GM18502 (cell line): ENCODE measurements at regions not wholly inside any gene's neighbourhood (a gene's known extent, or its start where the extent isn't known, plus 50 kb on each side); places are given as distances from the start of the nearest gene placed in this dataset.
"Not testable (repeated sequence)": the region's sequence is repeated elsewhere in the genome, so short reads cannot be mapped to it uniquely, and the experiment has no call there.

Source experiments
- ATAC-seq: cut with Tn5 transposase; IDR thresholded peaks from one replicate; pipeline ENCODE4 v1.9.1; 2021; ENCODE audit warnings: mild to moderate bottlenecking; ENCODE audit not compliant: unreplicated experiment, poor library complexity

GRCh38 chr5:147073098-147073497 lies 161.7 kb upstream of the STK32A start:
- no peak for ATAC-seq

DNA sequence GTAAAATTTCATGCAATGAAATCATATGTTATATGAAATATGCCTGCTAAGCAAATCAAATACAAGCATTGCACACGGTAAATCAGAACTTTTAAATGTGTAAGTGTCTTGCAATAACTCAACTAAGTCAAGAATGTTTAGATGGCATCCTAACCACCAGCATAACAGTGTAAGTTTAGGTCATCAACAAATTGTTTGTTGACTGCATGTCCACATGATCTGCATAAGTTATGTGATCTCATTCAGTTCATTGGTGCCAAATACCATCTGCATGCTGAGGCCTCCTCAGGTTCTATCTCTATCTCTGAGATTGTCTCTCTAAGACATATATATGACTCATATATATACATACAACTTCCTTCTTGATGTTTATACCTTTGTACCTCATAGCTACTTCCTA lies 159.6 kb upstream of the STK32A start:
- ATAC-seq: no peak

DNA sequence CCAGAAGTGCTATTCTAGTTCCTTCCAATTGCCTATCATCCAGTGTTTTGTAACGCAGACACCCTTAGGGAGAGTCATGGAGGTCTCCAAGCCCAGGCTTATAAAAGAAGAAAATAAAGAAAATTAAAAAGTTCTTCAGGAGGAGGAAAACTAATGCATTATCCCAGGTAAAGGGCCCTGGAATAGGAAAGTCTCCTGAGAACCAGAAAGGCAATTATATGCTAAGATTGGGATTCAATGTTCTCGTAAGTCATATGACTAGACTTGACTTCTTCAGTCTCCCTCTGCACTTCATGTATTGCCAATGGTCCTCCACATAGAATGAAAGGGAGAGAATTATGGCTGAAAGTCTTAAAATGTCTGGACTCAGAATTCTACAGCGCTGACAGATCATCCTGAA lies 154.4 kb upstream of the STK32A start:
- no peak for ATAC-seq

DNA sequence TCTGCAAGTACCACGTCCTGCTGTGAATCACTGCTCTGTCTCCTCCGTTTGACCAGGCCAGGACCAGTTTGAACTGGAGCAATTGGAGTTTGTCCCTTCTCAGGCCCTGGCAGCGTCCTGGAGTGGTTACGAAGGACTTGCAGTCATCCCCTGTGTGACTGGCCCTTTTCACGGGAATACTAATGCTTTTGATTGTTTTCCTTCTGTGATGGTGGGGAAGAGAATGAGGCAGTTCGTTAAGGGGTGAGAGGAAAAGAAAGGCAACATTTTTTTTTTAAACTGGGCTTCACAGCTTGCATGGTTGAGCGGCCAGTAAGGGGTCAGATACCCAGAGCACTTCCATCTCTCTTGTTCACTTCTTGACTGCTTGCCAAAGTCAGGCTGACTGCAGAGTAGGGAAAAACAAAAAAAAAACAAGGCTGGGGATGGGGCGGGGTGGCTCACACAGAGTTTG lies 153.5 kb upstream of the STK32A start:
- ATAC-seq: no peak

- no peak for ATAC-seq
These were observed 150.1 kb upstream of the STK32A start for GRCh38 chr5:147084702-147085101.

- no peak for ATAC-seq
These were observed 149.4 kb upstream of the STK32A start for GRCh38 chr5:147085409-147085808.

DNA sequence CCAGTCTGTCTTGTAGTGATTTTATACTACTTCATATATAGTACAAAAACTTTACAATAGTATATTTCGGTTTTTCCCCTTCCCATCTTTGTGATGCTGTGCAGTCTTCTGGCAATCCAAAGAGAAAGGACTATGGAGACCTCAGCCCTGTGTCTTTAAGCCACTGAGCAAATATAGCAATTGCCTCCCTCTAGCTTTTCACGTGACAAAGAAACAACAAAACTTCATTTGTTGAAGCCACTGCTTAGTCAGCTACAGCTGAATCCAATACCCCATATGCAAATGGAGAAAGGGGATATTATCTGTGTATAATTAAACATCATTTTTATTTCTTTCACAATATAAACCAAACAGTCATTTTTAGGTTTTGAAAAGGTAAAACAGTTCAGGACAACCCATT lies 142.8 kb upstream of the STK32A start:
- ATAC-seq: no peak

DNA sequence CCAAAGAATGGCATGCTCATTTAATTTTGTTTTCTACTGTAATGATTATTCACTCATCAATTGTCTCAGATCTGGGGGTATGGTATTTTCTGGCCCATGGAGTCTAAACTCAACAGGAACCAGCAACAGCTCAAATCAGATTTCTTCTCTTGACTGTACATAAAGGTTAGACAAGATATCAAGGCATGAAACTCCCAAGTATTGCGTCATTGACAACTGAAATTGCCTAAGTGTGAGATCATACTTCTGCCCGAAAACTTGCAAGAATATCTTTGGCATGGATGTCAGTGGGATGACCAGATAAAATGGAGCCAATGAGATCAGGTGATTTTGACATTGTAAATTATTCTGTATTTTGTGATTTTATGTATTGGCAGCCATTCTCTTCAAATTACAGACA lies 141.7 kb upstream of the STK32A start:
- ATAC-seq: no peak

DNA sequence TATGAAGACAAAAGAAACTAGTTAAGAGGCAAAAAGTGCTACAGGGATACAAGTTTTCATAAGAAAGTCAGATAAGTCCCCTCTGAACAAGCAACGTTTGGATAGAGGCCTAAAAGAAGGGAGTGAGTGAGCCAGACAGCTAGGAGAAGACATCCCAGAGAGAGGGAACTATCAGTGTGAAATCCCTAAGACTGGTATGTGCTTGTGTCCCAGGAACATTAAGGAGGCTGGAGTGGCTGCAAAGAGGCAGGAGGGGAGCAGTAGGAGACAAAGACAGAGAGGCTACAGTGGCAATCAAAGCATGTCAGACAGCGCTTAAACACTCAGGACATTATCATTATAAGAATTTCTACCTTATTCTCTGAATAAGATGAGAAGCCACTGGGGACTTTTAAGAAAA lies 139.1 kb upstream of the STK32A start:
- no peak for ATAC-seq

GRCh38 chr5:147098233-147098790 lies 136.5 kb upstream of the STK32A start:
- peak; percentile 65 for ATAC-seq

GRCh38 chr5:147101659-147102369 lies 133.0 kb upstream of the STK32A start:
- ATAC-seq: no peak

- ATAC-seq: no peak
These were observed 121.9 kb upstream of the STK32A start for GRCh38 chr5:147112899-147113298.

DNA sequence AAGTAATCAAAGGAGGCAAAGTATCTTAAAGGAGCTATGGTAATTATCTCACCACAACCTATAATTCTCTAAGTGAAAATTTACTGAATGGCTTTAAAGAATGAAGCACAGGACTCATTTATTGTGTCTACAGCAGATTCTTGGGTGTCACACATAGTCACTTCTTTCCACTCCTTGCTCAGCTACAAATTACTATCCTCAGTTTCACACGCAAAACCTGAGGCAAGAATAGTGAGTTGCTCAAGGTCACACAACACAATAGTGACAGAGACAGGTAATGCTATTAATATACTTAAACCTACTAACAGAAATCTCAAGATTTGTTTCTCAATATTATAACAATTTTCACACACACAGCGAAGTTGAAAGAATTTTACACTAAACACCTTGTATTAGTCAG lies 120.9 kb upstream of the STK32A start:
- ATAC-seq: peak; percentile 72

DNA sequence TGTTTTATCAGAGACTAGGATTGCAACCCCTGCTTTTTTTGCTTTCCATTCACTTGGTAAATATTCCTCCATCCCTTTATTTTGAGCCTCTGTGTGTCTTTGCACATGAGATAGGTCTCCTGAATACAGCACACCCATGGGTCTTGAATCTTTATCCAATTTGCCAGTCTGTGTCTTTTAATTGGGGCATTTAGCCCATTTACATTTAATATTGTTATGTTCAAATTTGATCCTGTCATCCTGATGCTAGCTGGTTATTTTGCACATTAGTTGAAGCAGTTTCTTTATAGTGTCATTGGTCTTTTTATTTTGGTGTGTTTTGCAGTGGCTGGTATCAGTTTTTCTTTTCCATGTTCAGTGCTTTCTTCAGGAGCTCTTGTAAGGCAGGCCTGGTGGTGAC lies 95.1 kb upstream of the STK32A start:
- not testable (repeated sequence) for ATAC-seq

- ATAC-seq: no peak
These were observed 94.3 kb upstream of the STK32A start for GRCh38 chr5:147140558-147140957.

- not testable (repeated sequence) for ATAC-seq
These were observed 93.2 kb upstream of the STK32A start for GRCh38 chr5:147141580-147141979.

- no peak for ATAC-seq
These were observed 91.6 kb upstream of the STK32A start for GRCh38 chr5:147143215-147143614.

DNA sequence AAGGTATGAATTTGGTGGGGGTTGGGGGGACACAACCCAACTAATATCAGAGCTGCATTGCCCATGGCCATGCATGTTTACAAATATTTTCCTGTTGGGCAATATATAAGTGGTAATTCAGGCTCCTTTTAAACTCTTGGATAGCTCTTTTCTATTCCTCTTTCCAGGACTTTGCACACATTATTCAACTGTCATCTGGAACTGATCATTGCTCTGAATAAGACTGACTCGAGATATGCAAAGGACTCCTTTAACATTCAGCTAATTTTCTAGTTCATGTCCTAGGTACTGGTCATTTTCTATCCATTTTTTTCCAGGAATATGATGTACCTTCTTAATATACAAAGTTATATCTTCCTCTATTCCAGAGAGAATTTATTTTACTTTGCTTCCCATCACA lies 89.5 kb upstream of the STK32A start:
- no peak for ATAC-seq

DNA sequence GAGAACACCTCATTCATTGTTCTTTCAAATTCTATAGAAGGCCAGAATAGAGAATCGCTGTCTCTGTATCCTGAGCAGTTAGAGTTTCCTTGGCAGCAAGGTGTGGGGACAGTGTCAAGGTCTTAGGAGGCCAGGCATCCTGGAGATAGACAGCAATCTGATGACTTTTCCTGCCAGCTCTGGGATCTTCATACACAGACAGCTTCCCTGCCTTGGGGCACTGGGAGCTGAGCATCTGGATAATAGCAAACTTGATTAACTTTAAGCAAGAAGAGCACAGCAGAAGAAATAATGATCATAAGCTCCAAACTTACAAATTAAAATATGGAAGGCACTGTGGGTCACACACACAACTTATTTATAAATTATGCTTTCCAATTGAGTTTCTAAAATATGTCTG lies 86.1 kb upstream of the STK32A start:
- no peak for ATAC-seq

GRCh38 chr5:147152086-147152485 lies 82.7 kb upstream of the STK32A start:
- no peak for ATAC-seq

- ATAC-seq: no peak
These were observed 80.0 kb upstream of the STK32A start for GRCh38 chr5:147154809-147155208.

DNA sequence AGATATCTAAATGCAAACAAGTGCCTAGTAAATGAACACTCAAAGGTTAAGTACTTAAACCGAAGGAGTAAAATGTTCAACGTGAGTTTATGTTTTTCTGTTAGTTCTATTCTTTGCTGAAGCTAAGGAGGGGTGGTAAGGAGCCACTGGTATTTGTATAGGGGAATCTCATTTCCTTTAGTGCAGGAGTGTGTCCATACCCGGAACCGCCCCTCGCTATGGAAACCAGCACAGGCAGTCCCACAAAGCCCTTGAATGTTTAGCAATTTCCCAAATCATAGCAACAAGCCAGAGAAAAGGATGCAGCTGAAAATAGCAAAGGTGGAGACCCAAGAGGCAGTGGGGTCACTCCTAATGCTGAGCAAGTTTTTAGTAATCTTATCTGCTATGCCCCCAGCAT lies 78.8 kb upstream of the STK32A start:
- ATAC-seq: no peak
